Activated CD8-positive, alpha-beta T cell treated with anti-CD3 and anti-CD28 coated beads, Interleukin-2, amount 10 ng/mL, durations not matched to agents 7 days and 5 days (primary cell): ENCODE measurements at regions not wholly inside any gene's neighbourhood (a gene's known extent, or its start where the extent isn't known, plus 50 kb on each side); places are given as distances from the start of the nearest gene placed in this dataset.

Experiments
- ATAC-seq: fragments of 150-1000 bp; cut with Tn5 transposase; one replicate; pipeline ENCODE4 v1.10.0; 2021; ENCODE audit warnings: moderate library complexity
- CTCF ChIA-PET: fragments of 350-600 bp; sonication (Branson Sonifier 250); formaldehyde crosslinking; loops from one replicate; lab custom pipeline; 2021; ENCODE audit warnings: antibody characterized with exemption; lab: Charles Lee
- POLR2A ChIA-PET: fragments of 350-600 bp; sonication (Branson Sonifier 250); formaldehyde crosslinking; loops from one replicate; lab custom pipeline; 2021; ENCODE audit warnings: antibody characterized with exemption; lab: Charles Lee
- DNase-seq: peaks from one replicate; pipeline ENCODE4 v3.0.0-alpha.2; 2020
- H3K27ac Mint-ChIP-seq: one replicate; pipeline ENCODE4 v1.8.0; 2021; ENCODE audit warnings: mild to moderate bottlenecking, mixed read lengths
- H3K27me3 Mint-ChIP-seq: one replicate; pipeline ENCODE4 v1.8.0; 2021; ENCODE audit warnings: low read depth, mixed read lengths
- H3K36me3 Mint-ChIP-seq: one replicate; pipeline ENCODE4 v1.8.0; 2021; ENCODE audit warnings: low read depth, mixed read lengths
- H3K4me1 Mint-ChIP-seq: one replicate; pipeline ENCODE4 v1.8.0; 2021; ENCODE audit warnings: low read depth, mixed read lengths
- H3K4me3 Mint-ChIP-seq: one replicate; pipeline ENCODE4 v1.8.0; 2021; ENCODE audit warnings: mild to moderate bottlenecking, mixed read lengths
- H3K9me3 Mint-ChIP-seq: one replicate; pipeline ENCODE4 v1.8.0; 2022; ENCODE audit warnings: mixed read lengths; ENCODE audit not compliant: insufficient read depth

- Mint-ChIP-seq H3K27me3 (peaks cover 36% of the 10 kb centered on the region), H3K36me3 (peaks cover under 1% of the 10 kb centered on the region), H3K4me1 (no peaks in the 10 kb centered on the region), H3K4me3 (no peak overlapping the region), H3K9me3 (no peaks in the 10 kb centered on the region), H3K27ac (no peak overlapping the region)
- DNase-seq, result no peak
- ATAC-seq, result no peak
- ChIA-PET POLR2A (no interaction called here), CTCF (interaction anchor here (1.0 kb wide), 1 partner anchor 265 kb away, joined by 4 read pairs; no protein-coding TSS in a partner anchor)
These were observed 100.7 kb upstream of the MVB12B start for GRCh38 chr9:126225611-126226609.

GRCh38 chr9:126226991-126227936 lies 99.4 kb upstream of the MVB12B start:
- Mint-ChIP-seq H3K36me3 (no peaks in the 10 kb centered on the region), H3K4me3 (no peak overlapping the region), H3K27ac (no peak overlapping the region), H3K9me3 (no peaks in the 10 kb centered on the region), H3K27me3 (peaks cover 25% of the 10 kb centered on the region), H3K4me1 (no peaks in the 10 kb centered on the region)
- ATAC-seq (no peak), DNase-seq (no peak)
- ChIA-PET CTCF (interaction anchor here (0.6 to 0.7 kb wide), 2 partner anchors 256 to 820 kb away, joined by 3 read pairs; no protein-coding TSS in a partner anchor), POLR2A (no interaction called here)

- H3K36me3 Mint-ChIP-seq, result no peaks in the 10 kb centered on the region
- no peak overlapping the region for H3K4me3 Mint-ChIP-seq
These were observed 98.4 kb upstream of the MVB12B start for GRCh38 chr9:126228111-126228780.

GRCh38 chr9:126228781-126229444 lies 97.7 kb upstream of the MVB12B start:
- no peaks in the 10 kb centered on the region for H3K9me3 Mint-ChIP-seq
- no peaks in the 10 kb centered on the region for H3K36me3 Mint-ChIP-seq
- POLR2A ChIA-PET, result no interaction called here
- DNase-seq (peak; percentile 75), ATAC-seq (peak; percentile 91)
- CTCF ChIA-PET, result interaction anchor here (1.1 to 1.2 kb wide), 2 partner anchors 170 to 821 kb away, joined by 6 to 10 read pairs; no protein-coding TSS in a partner anchor
- no peak overlapping the region for H3K27ac Mint-ChIP-seq
- no peak overlapping the region for H3K4me3 Mint-ChIP-seq
- H3K27me3 Mint-ChIP-seq, result peaks cover 13% of the 10 kb centered on the region
- H3K4me1 Mint-ChIP-seq, result no peaks in the 10 kb centered on the region

More at GRCh38 chr9:126228111-126228780, 98.4 kb upstream of the MVB12B start:
- POLR2A ChIA-PET, result no interaction called here
- Mint-ChIP-seq H3K9me3 (no peaks in the 10 kb centered on the region), H3K27ac (no peak overlapping the region), H3K4me1 (no peaks in the 10 kb centered on the region), H3K27me3 (peaks cover 17% of the 10 kb centered on the region)
- no peak for ATAC-seq
- CTCF ChIA-PET, result interaction anchor here (0.6 kb wide), 1 partner anchor 257 kb away, joined by 3 read pairs; no protein-coding TSS in a partner anchor
- DNase-seq, result no peak

GRCh38 chr9:126229501-126229900 lies 97.1 kb upstream of the MVB12B start:
- no peaks in the 10 kb centered on the region for H3K36me3 Mint-ChIP-seq
- ChIA-PET POLR2A (no interaction called here), CTCF (interaction anchor here (0.9 to 1.2 kb wide), 3 partner anchors 24 to 822 kb away, joined by 3 to 10 read pairs (median 6); no protein-coding TSS in a partner anchor)
- H3K9me3 Mint-ChIP-seq, result no peaks in the 10 kb centered on the region
- DNase-seq (peak; percentile 4), ATAC-seq (no peak)
- peaks cover 8% of the 10 kb centered on the region for H3K27me3 Mint-ChIP-seq
- no peak overlapping the region for H3K4me3 Mint-ChIP-seq
- no peaks in the 10 kb centered on the region for H3K4me1 Mint-ChIP-seq
- no peak overlapping the region for H3K27ac Mint-ChIP-seq

- no peaks in the 10 kb centered on the region for H3K9me3 Mint-ChIP-seq
- DNase-seq (no peak), ATAC-seq (no peak)
- H3K4me3 Mint-ChIP-seq, result no peak overlapping the region
- H3K36me3 Mint-ChIP-seq, result no peaks in the 10 kb centered on the region
- CTCF ChIA-PET, result no interaction called here
- no peaks in the 10 kb centered on the region for H3K4me1 Mint-ChIP-seq
- POLR2A ChIA-PET, result no interaction called here
- no peak overlapping the region for H3K27ac Mint-ChIP-seq
- peaks cover 7% of the 10 kb centered on the region for H3K27me3 Mint-ChIP-seq
These were observed 95.9 kb upstream of the MVB12B start for GRCh38 chr9:126230692-126231091.

GRCh38 chr9:126232461-126232860 lies 94.2 kb upstream of the MVB12B start:
- ChIA-PET POLR2A (no interaction called here), CTCF (no interaction called here)
- ATAC-seq (no peak), DNase-seq (no peak)
- no peaks in the 10 kb centered on the region for H3K9me3 Mint-ChIP-seq
- H3K27ac Mint-ChIP-seq, result no peak overlapping the region
- H3K36me3 Mint-ChIP-seq, result no peaks in the 10 kb centered on the region
- H3K27me3 Mint-ChIP-seq, result peaks cover 7% of the 10 kb centered on the region
- no peaks in the 10 kb centered on the region for H3K4me1 Mint-ChIP-seq
- no peak overlapping the region for H3K4me3 Mint-ChIP-seq

GRCh38 chr9:126233175-126233574 lies 93.5 kb upstream of the MVB12B start:
- no peak for DNase-seq
- H3K9me3 Mint-ChIP-seq, result no peaks in the 10 kb centered on the region
- no peak overlapping the region for H3K4me3 Mint-ChIP-seq
- no peak for ATAC-seq
- no peak overlapping the region for H3K27ac Mint-ChIP-seq
- ChIA-PET POLR2A (no interaction called here), CTCF (no interaction called here)
- no peaks in the 10 kb centered on the region for H3K36me3 Mint-ChIP-seq
- no peaks in the 10 kb centered on the region for H3K4me1 Mint-ChIP-seq
- peaks cover 6% of the 10 kb centered on the region for H3K27me3 Mint-ChIP-seq

GRCh38 chr9:126233913-126234525 lies 92.6 kb upstream of the MVB12B start:
- Mint-ChIP-seq H3K4me3 (no peak overlapping the region), H3K36me3 (no peaks in the 10 kb centered on the region), H3K4me1 (no peaks in the 10 kb centered on the region), H3K9me3 (no peaks in the 10 kb centered on the region), H3K27me3 (no peaks in the 10 kb centered on the region), H3K27ac (no peak overlapping the region)
- ChIA-PET POLR2A (no interaction called here), CTCF (no interaction called here)
- DNase-seq (no peak), ATAC-seq (no peak)

- Mint-ChIP-seq H3K27ac (no peak overlapping the region), H3K4me3 (no peak overlapping the region), H3K9me3 (no peaks in the 10 kb centered on the region), H3K4me1 (no peaks in the 10 kb centered on the region), H3K27me3 (no peaks in the 10 kb centered on the region), H3K36me3 (no peaks in the 10 kb centered on the region)
- ATAC-seq (no peak), DNase-seq (no peak)
- ChIA-PET POLR2A (no interaction called here), CTCF (no interaction called here)
These were observed 91.8 kb upstream of the MVB12B start for GRCh38 chr9:126234681-126235335.
